NCI-H2227 (cell line): ENCODE measurements at regions not wholly inside any gene's neighbourhood (a gene's known extent, or its start where the extent isn't known, plus 50 kb on each side); places are given as distances from the start of the nearest gene placed in this dataset.
"Not testable (repeated sequence)": the region's sequence is repeated elsewhere in the genome, so short reads cannot be mapped to it uniquely, and the experiment has no call there.

Source experiments
- DNase-seq: peaks from one replicate; lab custom pipeline; 2025; ENCODE audit not compliant: unreplicated experiment; lab: John Stamatoyannopoulos, UW

GRCh38 chr7:153402721-153403541 is 643.4 kb downstream of the ACTR3B start:
- no peak for DNase-seq

DNA sequence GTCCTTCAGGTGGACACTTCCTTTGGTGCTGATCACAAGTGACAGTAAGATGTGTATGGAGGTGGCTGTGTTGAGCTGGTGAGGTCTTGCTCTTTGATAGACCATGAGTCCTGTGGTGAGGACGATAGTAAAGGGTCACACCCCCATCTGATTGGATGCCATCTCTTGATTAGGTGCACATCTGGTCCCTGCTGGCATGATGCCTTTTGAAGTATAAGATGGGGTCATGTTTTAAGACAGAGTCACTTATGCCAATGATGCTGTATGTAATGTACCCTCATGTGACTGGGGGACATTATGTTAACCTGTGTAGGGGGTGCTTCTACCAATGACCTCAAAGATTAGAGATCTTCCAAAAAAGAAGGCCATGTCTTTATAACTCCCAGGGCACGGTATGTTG is 644.6 kb downstream of the ACTR3B start:
- no peak for DNase-seq

GRCh38 chr7:153404781-153405279 is 645.3 kb downstream of the ACTR3B start:
- DNase-seq = no peak

- no peak for DNase-seq
These were observed 646.3 kb upstream of the DPP6 start for GRCh38 chr7:153405704-153406485.

DNA sequence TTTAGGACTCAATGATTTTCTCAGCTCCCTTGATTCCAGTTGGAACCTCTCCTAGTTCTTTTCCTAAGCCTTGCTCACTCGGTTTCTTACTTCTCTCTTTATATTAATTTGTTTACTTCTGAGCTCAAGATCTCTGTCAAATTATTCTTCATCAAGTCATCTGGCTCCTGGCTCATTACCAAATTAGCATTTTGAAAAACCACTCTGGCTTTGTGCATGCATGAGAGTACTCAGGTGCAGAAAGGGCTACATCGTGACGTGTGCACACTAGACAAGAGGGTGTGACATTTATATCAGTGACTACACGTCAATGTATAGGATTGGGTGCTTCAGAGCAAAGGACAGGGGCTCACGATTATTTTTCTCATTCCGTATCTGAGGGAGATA is 645.7 kb upstream of the DPP6 start:
- DNase-seq = no peak

- no peak for DNase-seq
These were observed 644.7 kb upstream of the DPP6 start for GRCh38 chr7:153407291-153408046.

GRCh38 chr7:153408360-153409335 is 643.5 kb upstream of the DPP6 start:
- DNase-seq = no peak

GRCh38 chr7:153409567-153410342 is 642.4 kb upstream of the DPP6 start:
- DNase-seq = not testable (repeated sequence)

GRCh38 chr7:153410997-153411642 is 641.1 kb upstream of the DPP6 start:
- DNase-seq = not testable (repeated sequence)

- DNase-seq = not testable (repeated sequence)
These were observed 639.9 kb upstream of the DPP6 start for GRCh38 chr7:153412114-153412823.

- DNase-seq = not testable (repeated sequence)
These were observed 639.4 kb upstream of the DPP6 start for GRCh38 chr7:153412824-153413198.

DNA sequence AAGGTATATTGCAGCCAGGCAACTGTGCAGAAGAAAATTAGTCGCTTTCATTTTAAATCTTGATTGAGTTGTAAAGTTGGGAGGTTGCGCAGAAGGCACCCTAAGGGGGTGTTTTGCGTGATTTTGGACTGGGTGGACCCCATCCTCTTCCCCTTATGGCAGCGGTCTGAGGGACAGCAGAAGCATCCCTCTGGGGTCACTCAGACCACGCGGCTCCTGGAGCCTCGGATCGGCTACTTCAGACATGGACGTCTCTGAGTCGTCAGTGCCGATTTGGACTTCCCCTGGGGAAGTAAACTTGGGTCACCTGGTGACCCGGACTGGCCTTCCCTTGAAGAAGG is 639.0 kb upstream of the DPP6 start:
- no peak for DNase-seq

GRCh38 chr7:153413540-153414287 is 638.5 kb upstream of the DPP6 start:
- DNase-seq = no peak

GRCh38 chr7:153414288-153414629 is 637.9 kb upstream of the DPP6 start:
- no peak for DNase-seq

DNA sequence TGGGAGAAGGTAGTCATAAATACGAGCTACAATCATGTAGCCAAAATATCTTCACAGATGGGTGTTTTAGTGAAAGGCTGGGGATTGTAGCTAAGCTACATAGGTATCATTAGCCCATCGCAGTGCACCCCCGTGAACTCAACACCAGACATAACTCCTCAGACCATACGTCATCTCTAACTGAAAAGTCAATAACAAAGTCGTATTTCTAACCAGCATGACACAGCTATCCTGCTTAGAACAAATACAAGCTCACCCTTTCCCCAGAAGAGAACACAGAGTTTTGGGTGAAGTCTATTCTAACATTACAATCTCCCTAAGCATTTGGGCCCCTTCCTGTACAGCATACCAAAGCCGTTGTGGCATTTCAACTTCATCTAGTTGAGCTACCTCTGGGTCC is 636.6 kb upstream of the DPP6 start:
- DNase-seq = no peak

DNA sequence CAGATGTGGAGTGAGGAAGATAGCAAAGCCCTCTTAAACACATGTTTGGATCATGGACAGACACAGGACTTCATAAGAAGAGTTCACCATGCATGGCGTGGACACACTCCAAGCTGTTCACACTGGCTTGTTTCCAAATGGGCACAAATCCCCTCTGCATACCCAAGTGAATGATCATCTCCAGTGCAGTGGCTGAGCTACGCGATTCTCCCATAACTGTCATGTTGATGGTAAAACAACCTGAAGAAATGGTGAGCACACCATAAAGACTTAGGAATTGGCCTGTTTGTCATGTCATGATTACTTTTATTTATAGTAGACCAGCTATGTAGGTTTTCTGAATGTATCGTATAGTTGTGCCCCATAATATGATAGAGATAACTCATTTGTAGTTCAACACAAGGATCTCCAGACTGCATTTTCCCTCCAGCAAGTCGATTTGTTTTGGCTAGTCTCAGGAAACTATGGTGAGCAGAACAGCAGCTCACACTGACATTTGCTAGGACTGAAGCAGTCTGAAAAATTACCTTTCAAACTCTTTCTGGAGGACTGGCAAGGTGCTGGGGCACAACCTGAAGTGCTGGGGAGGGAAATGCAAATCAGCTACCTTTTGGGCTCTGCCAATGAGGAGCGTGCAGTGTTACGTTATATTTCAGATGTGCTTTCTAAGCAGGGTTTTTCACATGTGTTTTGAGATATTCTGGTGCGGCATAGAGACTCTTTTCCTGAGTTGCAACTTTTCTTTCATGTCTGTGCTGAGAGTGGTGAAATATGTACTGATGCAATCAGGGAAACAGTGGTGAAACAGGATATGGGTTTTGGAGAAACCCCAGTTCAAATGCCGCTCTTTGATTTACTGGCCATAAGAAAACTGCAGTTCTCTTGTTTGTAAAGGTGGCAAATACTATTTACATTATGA is 629.6 kb upstream of the DPP6 start:
- no peak for DNase-seq

GRCh38 chr7:153423210-153423590 is 629.0 kb upstream of the DPP6 start:
- no peak for DNase-seq
